ENCODE measurements at regions not wholly inside any gene's neighbourhood (a gene's known extent, or its start where the extent isn't known, plus 50 kb on each side); places are given as distances from the start of the nearest gene placed in this dataset.

DNA sequence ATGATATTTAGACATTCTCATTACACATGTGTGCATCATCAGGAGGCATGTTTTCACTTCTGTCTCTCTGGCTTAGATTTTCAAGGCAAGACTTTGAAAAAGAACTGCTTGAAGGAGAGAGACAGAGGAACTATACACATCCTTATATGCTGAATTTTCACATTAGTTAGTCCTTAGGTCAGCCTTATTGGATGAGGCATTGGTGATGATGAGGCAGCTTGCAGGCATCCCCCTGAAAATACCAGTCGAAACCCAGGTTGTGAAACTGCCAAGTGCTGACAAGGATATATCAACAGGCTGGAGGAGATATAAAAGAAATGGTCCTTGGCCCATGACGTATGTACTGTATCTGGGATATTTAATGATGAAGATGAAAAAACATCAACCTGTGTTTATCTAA, 297.2 kb upstream of the AADAT start:
- TF ChIP-seq, protein P1, sequence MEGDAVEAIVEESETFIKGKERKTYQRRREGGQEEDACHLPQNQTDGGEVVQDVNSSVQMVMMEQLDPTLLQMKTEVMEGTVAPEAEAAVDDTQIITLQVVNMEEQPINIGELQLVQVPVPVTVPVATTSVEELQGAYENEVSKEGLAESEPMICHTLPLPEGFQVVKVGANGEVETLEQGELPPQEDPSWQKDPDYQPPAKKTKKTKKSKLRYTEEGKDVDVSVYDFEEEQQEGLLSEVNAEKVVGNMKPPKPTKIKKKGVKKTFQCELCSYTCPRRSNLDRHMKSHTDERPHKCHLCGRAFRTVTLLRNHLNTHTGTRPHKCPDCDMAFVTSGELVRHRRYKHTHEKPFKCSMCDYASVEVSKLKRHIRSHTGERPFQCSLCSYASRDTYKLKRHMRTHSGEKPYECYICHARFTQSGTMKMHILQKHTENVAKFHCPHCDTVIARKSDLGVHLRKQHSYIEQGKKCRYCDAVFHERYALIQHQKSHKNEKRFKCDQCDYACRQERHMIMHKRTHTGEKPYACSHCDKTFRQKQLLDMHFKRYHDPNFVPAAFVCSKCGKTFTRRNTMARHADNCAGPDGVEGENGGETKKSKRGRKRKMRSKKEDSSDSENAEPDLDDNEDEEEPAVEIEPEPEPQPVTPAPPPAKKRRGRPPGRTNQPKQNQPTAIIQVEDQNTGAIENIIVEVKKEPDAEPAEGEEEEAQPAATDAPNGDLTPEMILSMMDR (conservative IDR thresholded peaks at IDR 0.05), result no peak
- Histone ChIP-seq H3K27me3 (ENCODE audit: control insufficient read depth, insufficient read depth, low read length, poor library complexity, severe bottlenecking) (no peaks in the 10 kb centered on the region), H3K4me3 (ENCODE audit: low read length) (no peak overlapping the region), H3K27ac (ENCODE audit: low read depth, low read length) (no peak overlapping the region), H3K4me1 (ENCODE audit: control insufficient read depth, insufficient read depth, low read length) (no peaks in the 10 kb centered on the region), H3K36me3 (ENCODE audit: control insufficient read depth, insufficient read depth, low read length) (no peaks in the 10 kb centered on the region), H3K9me3 (ENCODE audit: control insufficient read depth, low read length) (no peaks in the 10 kb centered on the region), H3K9ac (ENCODE audit: extremely low read depth, low read length, poor library complexity, severe bottlenecking) (no peak overlapping the region)
- peaks cover 3% of the 10 kb centered on the region for H3K9me3 Mint-ChIP-seq
- DNase-seq, result no peak
- 80 to 99% methylated on average over 1 to 2 of the region's 2 CpGs for WGBS, 2 experiments (ENCODE audit: insufficient coverage in 1 of 2, insufficient read length in 1 of 2)
- peaks cover 2% of the 10 kb centered on the region for H3K4me1 Mint-ChIP-seq
- no peaks in the 10 kb centered on the region for H3K36me3 Mint-ChIP-seq (ENCODE audit: low read depth)
- no peak overlapping the region for H3K4me3 Mint-ChIP-seq
- no peaks in the 10 kb centered on the region for H3K27me3 Mint-ChIP-seq (ENCODE audit: insufficient read depth)
- H3K27ac Mint-ChIP-seq, result no peak overlapping the region

- Histone ChIP-seq H3K4me1 (ENCODE audit: control insufficient read depth, insufficient read depth, low read length) (no peaks in the 10 kb centered on the region), H3K4me3 (ENCODE audit: low read length) (no peak overlapping the region), H3K27ac (ENCODE audit: low read depth, low read length) (no peak overlapping the region), H3K36me3 (ENCODE audit: control insufficient read depth, insufficient read depth, low read length) (no peaks in the 10 kb centered on the region), H3K9me3 (ENCODE audit: control insufficient read depth, low read length) (no peaks in the 10 kb centered on the region), H3K9ac (ENCODE audit: extremely low read depth, low read length, poor library complexity, severe bottlenecking) (no peak overlapping the region), H3K27me3 (ENCODE audit: control insufficient read depth, insufficient read depth, low read length, poor library complexity, severe bottlenecking) (no peaks in the 10 kb centered on the region)
- Mint-ChIP-seq H3K4me3 (no peak overlapping the region), H3K4me1 (peaks cover 2% of the 10 kb centered on the region), H3K27me3 (ENCODE audit: insufficient read depth) (no peaks in the 10 kb centered on the region), H3K9me3 (peaks cover 6% of the 10 kb centered on the region), H3K27ac (no peak overlapping the region), H3K36me3 (ENCODE audit: low read depth) (no peaks in the 10 kb centered on the region)
- DNase-seq, result no peak
- 60 to 79% methylated on average over 3 to 6 of the region's 6 CpGs for WGBS, 2 experiments (ENCODE audit: insufficient coverage in 1 of 2, insufficient read length in 1 of 2)
- TF ChIP-seq, protein P1 (conservative IDR thresholded peaks at IDR 0.05), result no peak
Observed at GRCh38 chr4:170386511-170386910, 296.8 kb upstream of the AADAT start.

DNA sequence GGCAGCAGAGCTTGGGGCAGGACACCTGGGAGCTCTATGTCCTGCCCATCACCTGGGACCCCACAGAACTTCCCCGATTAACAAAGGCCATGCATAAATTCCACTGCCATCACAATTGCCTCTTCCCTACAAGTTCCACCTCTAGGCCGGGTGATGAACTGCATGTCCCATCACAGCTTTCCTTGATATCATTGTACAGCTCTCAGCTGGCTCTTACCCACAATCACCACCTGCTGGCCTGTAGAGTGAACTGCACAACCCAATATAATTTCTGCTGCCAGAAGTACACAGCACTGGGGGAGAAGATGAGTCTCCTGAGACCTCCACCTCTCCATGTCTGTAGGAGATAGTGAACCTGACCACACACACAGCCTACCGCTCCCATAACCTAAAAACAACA, 285.0 kb upstream of the AADAT start:
- TF ChIP-seq, protein P1 (conservative IDR thresholded peaks at IDR 0.05), result peak; percentile 86
- Histone ChIP-seq H3K9me3 (ENCODE audit: control insufficient read depth, low read length) (peaks cover 21% of the 10 kb centered on the region), H3K9ac (ENCODE audit: extremely low read depth, low read length, poor library complexity, severe bottlenecking) (no peak overlapping the region), H3K27ac (ENCODE audit: low read depth, low read length) (no peak overlapping the region), H3K4me3 (ENCODE audit: low read length) (no peak overlapping the region), H3K27me3 (ENCODE audit: control insufficient read depth, insufficient read depth, low read length, poor library complexity, severe bottlenecking) (no peaks in the 10 kb centered on the region), H3K4me1 (ENCODE audit: control insufficient read depth, insufficient read depth, low read length) (no peaks in the 10 kb centered on the region), H3K36me3 (ENCODE audit: control insufficient read depth, insufficient read depth, low read length) (no peaks in the 10 kb centered on the region)
- Mint-ChIP-seq H3K4me1 (no peaks in the 10 kb centered on the region), H3K9me3 (peaks cover 12% of the 10 kb centered on the region), H3K27me3 (ENCODE audit: insufficient read depth) (no peaks in the 10 kb centered on the region), H3K4me3 (no peak overlapping the region), H3K36me3 (ENCODE audit: low read depth) (no peaks in the 10 kb centered on the region), H3K27ac (no peak overlapping the region)
- WGBS, 2 experiments (ENCODE audit: insufficient coverage in 1 of 2, insufficient read length in 1 of 2), result 75 to 82% methylated on average over 2 to 3 of the region's 3 CpGs
- peak; percentile 81 for DNase-seq
